HCT116 (cell line): ENCODE measurements at regions not wholly inside any gene's neighbourhood (a gene's known extent, or its start where the extent isn't known, plus 50 kb on each side); places are given as distances from the start of the nearest gene placed in this dataset.

Experiments used
- ATAC-seq: fragments of 200-7000 bp; cut with Tn5 transposase; 2 replicates; pipeline ENCODE4 v1.9.1; 2020; ENCODE audit warnings: mild to moderate bottlenecking, moderate library complexity
- BruUV-seq: library from RNA; stranded (reverse); fragments of 400-500 nt; replicated peaks from 2 replicates; lab custom pipeline; 2021; lab: Mats Ljungman, UMichigan
- CTCF ChIA-PET: fragments of 300-600 bp; sonication (Branson Sonifier 250); formaldehyde crosslinking; loops from one replicate; lab custom pipeline; 2021; ENCODE audit warnings: antibody characterized with exemption; lab: Charles Lee
- POLR2A ChIA-PET: fragments of 300-600, 350-600 bp; sonication (Branson Sonifier 250); formaldehyde crosslinking; loops from one replicate; lab custom pipeline; 2021; ENCODE audit warnings: antibody characterized with exemption; lab: Charles Lee
- RAD21 ChIA-PET, 2 experiments: fragments of 300-600 bp; sonication (Branson Sonifier 250); formaldehyde crosslinking; loops; one replicate each; lab custom pipeline; 2023; ENCODE audit warnings: low total read pairs in 2 of 2; ENCODE audit not compliant: uncharacterized antibody in 2 of 2, unreplicated experiment in 2 of 2, low non-redundant PET in 1 of 2; lab: Charles Lee
- DNase-seq: peaks from one replicate; pipeline ENCODE4 v3.0.0-alpha.2; 2010; ENCODE audit warnings: low read depth, low spot score
- H2AFZ ChIP-seq: fragments of 200-600 bp; shearing (Covaris generic), sonication (generic); 2 replicates; pipeline ENCODE4 v1.6.1; 2017; ENCODE audit warnings: low read depth, mixed run types, mixed read lengths, antibody characterized with exemption, low read length; ENCODE audit not compliant: poor library complexity, severe bottlenecking
- H3K27ac ChIP-seq: 2 replicates; pipeline ENCODE4 v1.5.1; 2012; ENCODE audit warnings: low read depth, low read length
- H3K27me3 ChIP-seq: fragments of 200-600 bp; sonication (generic); 2 replicates; pipeline ENCODE4 v1.6.1; 2016; ENCODE audit warnings: mixed run types, low read length, mixed read lengths; ENCODE audit not compliant: insufficient read depth
- H3K36me3 ChIP-seq, 2 experiments: fragments of 200-500 bp in 1 of 2; fragments of 200-600 bp in 1 of 2; sonication (Bioruptor generic) in 1 of 2; sonication (generic) in 1 of 2; 2 replicates each; pipeline versions ENCODE4 v1.5.1 to v1.6.1; 2014 to 2016; ENCODE audit warnings: low read length in 2 of 2, inconsistent platforms in 1 of 2, mixed read lengths in 1 of 2, mixed run types in 1 of 2; ENCODE audit not compliant: insufficient read depth in 2 of 2, control insufficient read depth in 1 of 2
- H3K4me1 ChIP-seq, 2 experiments: fragments of 200-600 bp in 1 of 2; sonication (generic) in 1 of 2; 2 replicates each; pipeline versions ENCODE4 v1.5.1 to v1.6.1; 2012 to 2017; ENCODE audit warnings: low read length in 2 of 2, inconsistent platforms in 1 of 2, mild to moderate bottlenecking in 1 of 2, mixed read lengths in 1 of 2, mixed run types in 1 of 2, moderate library complexity in 1 of 2; ENCODE audit not compliant: insufficient read depth in 2 of 2, control insufficient read depth in 1 of 2
- H3K4me2 ChIP-seq: fragments of 200-600 bp; sonication (generic); 2 replicates; pipeline ENCODE4 v1.6.1; 2017; ENCODE audit warnings: mixed run types, low read length, mixed read lengths
- H3K4me3 ChIP-seq, 2 experiments: fragments of 200-600 bp in 1 of 2; sonication (generic) in 1 of 2; replicated peaks in 1 of 2; 2 replicates each; pipeline ENCODE4 v1.5.1; 2011 to 2016; ENCODE audit warnings: low read length in 2 of 2, control low read depth in 1 of 2, low read depth in 1 of 2, mild to moderate bottlenecking in 1 of 2, mixed read lengths in 1 of 2, mixed run types in 1 of 2
- H3K79me2 ChIP-seq: fragments of 200-600 bp; sonication (generic); 2 replicates; pipeline ENCODE4 v1.6.1; 2017; ENCODE audit warnings: mild to moderate bottlenecking, mixed run types, low read length, moderate library complexity, mixed read lengths; ENCODE audit not compliant: insufficient read depth
- H3K9ac ChIP-seq: fragments of 200-600 bp; sonication (generic); 2 replicates; pipeline ENCODE4 v1.6.1; 2016; ENCODE audit warnings: low read length, mixed read lengths
- H3K9me2 ChIP-seq: fragments of 200-600 bp; sonication (generic), shearing (Covaris generic); 2 replicates; pipeline ENCODE4 v1.6.1; 2017; ENCODE audit warnings: mixed run types, mild to moderate bottlenecking, moderate library complexity; ENCODE audit not compliant: insufficient read depth
- H3K9me3 ChIP-seq, 2 experiments: fragments of 200-500 bp in 1 of 2; fragments of 200-600 bp in 1 of 2; sonication (Bioruptor generic) in 1 of 2; sonication (generic) in 1 of 2; 2 replicates each; pipeline ENCODE4 v1.6.1; 2014 to 2017; ENCODE audit warnings: low read length in 2 of 2, mixed read lengths in 2 of 2, inconsistent platforms in 1 of 2, low read depth in 1 of 2, mild to moderate bottlenecking in 1 of 2, mixed run types in 1 of 2, moderate library complexity in 1 of 2; ENCODE audit not compliant: control insufficient read depth in 1 of 2, insufficient read depth in 1 of 2
- H4K20me1 ChIP-seq: fragments of 200-600 bp; sonication (generic), shearing (Covaris generic); 2 replicates; pipeline ENCODE4 v1.6.1; 2017; ENCODE audit warnings: mixed run types, mild to moderate bottlenecking, moderate library complexity; ENCODE audit not compliant: insufficient read depth
- CBX3 ChIP-seq: IDR thresholded peaks from 2 replicates; pipeline ENCODE4 v1.6.1; 2012; ENCODE audit warnings: low read depth
- EZH2phosphoT487 ChIP-seq: fragments of 200-600 bp; IDR thresholded peaks from 2 replicates; pipeline ENCODE4 v1.6.1; 2018; ENCODE audit warnings: antibody characterized with exemption, borderline replicate concordance
- MAX ChIP-seq: IDR thresholded peaks from 2 replicates; pipeline ENCODE4 v1.6.1; 2012
- POLR2A ChIP-seq: IDR thresholded peaks from 2 replicates; pipeline ENCODE4 v1.7.0; 2011; ENCODE audit warnings: borderline replicate concordance; ENCODE audit not compliant: insufficient read depth, insufficient read length; ENCODE audit errors: extremely low read depth
- RAD21 ChIP-seq: IDR thresholded peaks from 2 replicates; pipeline ENCODE4 v1.6.1; 2012; ENCODE audit warnings: low read depth, mild to moderate bottlenecking
- intact Hi-C: fragments of 100-400 bp; cut with micrococcal nuclease; formaldehyde crosslinking; loops from 2 replicates; pipeline ENCODE4 v1.10.0; 2022
- TF ChIP-seq, protein P1 (sequence below): IDR thresholded peaks from 2 replicates; pipeline ENCODE4 v1.6.1; 2012; ENCODE audit warnings: low read depth
- TF ChIP-seq, protein P2 (sequence below): IDR thresholded peaks from 2 replicates; pipeline ENCODE4 v1.6.1; 2012
- TF ChIP-seq, protein P3 (sequence below): IDR thresholded peaks from 2 replicates; pipeline ENCODE4 v1.6.1; 2011; ENCODE audit warnings: mild to moderate bottlenecking, low read length, moderate library complexity; ENCODE audit not compliant: insufficient replicate concordance; ENCODE audit errors: extremely low read depth

DNA sequence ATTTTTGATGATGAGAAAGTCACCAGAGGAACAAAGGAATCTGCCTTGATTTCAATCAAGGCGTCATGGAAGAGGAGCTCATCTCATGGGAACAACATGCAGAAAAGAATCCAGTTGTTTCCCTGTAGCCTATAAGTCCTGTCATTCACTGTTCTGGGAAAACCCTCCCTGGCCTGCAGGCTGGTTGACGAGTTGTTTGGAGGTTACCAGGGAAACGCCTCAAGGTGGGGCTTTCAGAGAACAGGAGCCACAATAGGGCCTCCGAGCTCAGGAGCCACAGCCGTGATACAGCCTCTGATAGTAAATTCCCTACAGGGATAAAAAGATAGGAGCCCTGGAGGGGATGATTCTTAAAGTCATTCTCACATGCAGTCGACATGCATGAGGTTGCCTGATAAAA lies 135.2 kb downstream of the PSMG1 start:
- ChIA-PET RAD21 (no interaction called here), POLR2A (no interaction called here), CTCF (no interaction called here)
- DNase-seq (no peak), ATAC-seq (no peak; the same call in 1 of the 2 replicates)
- no peaks in the 10 kb centered on the region for H3K27me3 ChIP-seq
- no peaks in the 10 kb centered on the region for H3K79me2 ChIP-seq
- no peaks in the 10 kb centered on the region for H3K4me1 ChIP-seq
- H3K4me2 ChIP-seq, result no peak overlapping the region
- no peaks in the 10 kb centered on the region for H3K36me3 ChIP-seq
- no TSS peak for BruUV-seq
- H3K9me2 ChIP-seq, result no peaks in the 10 kb centered on the region
- H3K4me3 ChIP-seq, result no peak overlapping the region
- no peak overlapping the region for H2AFZ ChIP-seq
- H4K20me1 ChIP-seq, result no peaks in the 10 kb centered on the region
- no peak overlapping the region for H3K27ac ChIP-seq
- no peak for TF ChIP-seq POLR2A
- TF ChIP-seq CBX3, result no peak
- TF ChIP-seq, protein P1, sequence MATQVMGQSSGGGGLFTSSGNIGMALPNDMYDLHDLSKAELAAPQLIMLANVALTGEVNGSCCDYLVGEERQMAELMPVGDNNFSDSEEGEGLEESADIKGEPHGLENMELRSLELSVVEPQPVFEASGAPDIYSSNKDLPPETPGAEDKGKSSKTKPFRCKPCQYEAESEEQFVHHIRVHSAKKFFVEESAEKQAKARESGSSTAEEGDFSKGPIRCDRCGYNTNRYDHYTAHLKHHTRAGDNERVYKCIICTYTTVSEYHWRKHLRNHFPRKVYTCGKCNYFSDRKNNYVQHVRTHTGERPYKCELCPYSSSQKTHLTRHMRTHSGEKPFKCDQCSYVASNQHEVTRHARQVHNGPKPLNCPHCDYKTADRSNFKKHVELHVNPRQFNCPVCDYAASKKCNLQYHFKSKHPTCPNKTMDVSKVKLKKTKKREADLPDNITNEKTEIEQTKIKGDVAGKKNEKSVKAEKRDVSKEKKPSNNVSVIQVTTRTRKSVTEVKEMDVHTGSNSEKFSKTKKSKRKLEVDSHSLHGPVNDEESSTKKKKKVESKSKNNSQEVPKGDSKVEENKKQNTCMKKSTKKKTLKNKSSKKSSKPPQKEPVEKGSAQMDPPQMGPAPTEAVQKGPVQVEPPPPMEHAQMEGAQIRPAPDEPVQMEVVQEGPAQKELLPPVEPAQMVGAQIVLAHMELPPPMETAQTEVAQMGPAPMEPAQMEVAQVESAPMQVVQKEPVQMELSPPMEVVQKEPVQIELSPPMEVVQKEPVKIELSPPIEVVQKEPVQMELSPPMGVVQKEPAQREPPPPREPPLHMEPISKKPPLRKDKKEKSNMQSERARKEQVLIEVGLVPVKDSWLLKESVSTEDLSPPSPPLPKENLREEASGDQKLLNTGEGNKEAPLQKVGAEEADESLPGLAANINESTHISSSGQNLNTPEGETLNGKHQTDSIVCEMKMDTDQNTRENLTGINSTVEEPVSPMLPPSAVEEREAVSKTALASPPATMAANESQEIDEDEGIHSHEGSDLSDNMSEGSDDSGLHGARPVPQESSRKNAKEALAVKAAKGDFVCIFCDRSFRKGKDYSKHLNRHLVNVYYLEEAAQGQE, result no peak
- TF ChIP-seq, protein P2, sequence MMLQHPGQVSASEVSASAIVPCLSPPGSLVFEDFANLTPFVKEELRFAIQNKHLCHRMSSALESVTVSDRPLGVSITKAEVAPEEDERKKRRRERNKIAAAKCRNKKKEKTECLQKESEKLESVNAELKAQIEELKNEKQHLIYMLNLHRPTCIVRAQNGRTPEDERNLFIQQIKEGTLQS, result no peak
- TF ChIP-seq RAD21, result no peak
- TF ChIP-seq EZH2phosphoT487, result no peak
- TF ChIP-seq MAX, result no peak
- TF ChIP-seq, protein P3, sequence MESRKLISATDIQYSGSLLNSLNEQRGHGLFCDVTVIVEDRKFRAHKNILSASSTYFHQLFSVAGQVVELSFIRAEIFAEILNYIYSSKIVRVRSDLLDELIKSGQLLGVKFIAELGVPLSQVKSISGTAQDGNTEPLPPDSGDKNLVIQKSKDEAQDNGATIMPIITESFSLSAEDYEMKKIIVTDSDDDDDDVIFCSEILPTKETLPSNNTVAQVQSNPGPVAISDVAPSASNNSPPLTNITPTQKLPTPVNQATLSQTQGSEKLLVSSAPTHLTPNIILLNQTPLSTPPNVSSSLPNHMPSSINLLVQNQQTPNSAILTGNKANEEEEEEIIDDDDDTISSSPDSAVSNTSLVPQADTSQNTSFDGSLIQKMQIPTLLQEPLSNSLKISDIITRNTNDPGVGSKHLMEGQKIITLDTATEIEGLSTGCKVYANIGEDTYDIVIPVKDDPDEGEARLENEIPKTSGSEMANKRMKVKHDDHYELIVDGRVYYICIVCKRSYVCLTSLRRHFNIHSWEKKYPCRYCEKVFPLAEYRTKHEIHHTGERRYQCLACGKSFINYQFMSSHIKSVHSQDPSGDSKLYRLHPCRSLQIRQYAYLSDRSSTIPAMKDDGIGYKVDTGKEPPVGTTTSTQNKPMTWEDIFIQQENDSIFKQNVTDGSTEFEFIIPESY, result no peak
- H3K9ac ChIP-seq, result no peak overlapping the region
- H3K9me3 ChIP-seq, result no peaks in the 10 kb centered on the region
- intact Hi-C loops, result no loop called here
